Common myeloid progenitor, CD34-positive (primary cell): ENCODE measurements at regions not wholly inside any gene's neighbourhood (a gene's known extent, or its start where the extent isn't known, plus 50 kb on each side); places are given as distances from the start of the nearest gene placed in this dataset.
"Not testable (repeated sequence)": the region's sequence is repeated elsewhere in the genome, so short reads cannot be mapped to it uniquely, and the experiment has no call there.

Source experiments
- CTCF ChIA-PET: fragments of 350-600 bp; sonication (Branson Sonifier 250); formaldehyde crosslinking; loops from one replicate; lab custom pipeline; 2021; ENCODE audit warnings: antibody characterized with exemption; lab: Charles Lee
- POLR2A ChIA-PET: fragments of 350-600 bp; sonication (Branson Sonifier 250); formaldehyde crosslinking; loops from one replicate; lab custom pipeline; 2021; ENCODE audit warnings: antibody characterized with exemption; lab: Charles Lee
- DNase-seq, 3 donors: peaks; one replicate each; pipeline versions ENCODE4 v3.0.0 to v3.0.0-alpha.2; 2013
- H3K27ac ChIP-seq, 2 experiments: 1 replicate in 1 of 2; 2 replicates in 1 of 2; pipeline ENCODE4 v1.7.0; 2013; ENCODE audit warnings: inconsistent platforms in 2 of 2, low read length in 2 of 2, mild to moderate bottlenecking in 2 of 2, low read depth in 1 of 2, moderate library complexity in 1 of 2; ENCODE audit not compliant: severe bottlenecking in 2 of 2, insufficient read depth in 1 of 2, poor library complexity in 1 of 2
- H3K27me3 ChIP-seq, 5 experiments: replicated peaks in 2 of 5; 1 replicate in 3 of 5; 2 replicates in 2 of 5; pipeline versions ENCODE4 v1.6.1 to v1.7.0; 2013; ENCODE audit warnings: low read length in 4 of 5, mild to moderate bottlenecking in 2 of 5, moderate library complexity in 2 of 5, inconsistent platforms in 1 of 5; ENCODE audit not compliant: insufficient read depth in 5 of 5, control insufficient read depth in 4 of 5
- H3K36me3 ChIP-seq, 4 experiments: 1 replicate in 2 of 4; 2 replicates in 2 of 4; pipeline versions ENCODE4 v1.6.1 to v1.7.0; 2013; ENCODE audit warnings: low read length in 3 of 4, control low read depth in 1 of 4, mild to moderate bottlenecking in 1 of 4; ENCODE audit not compliant: control insufficient read depth in 4 of 4, insufficient read depth in 4 of 4
- H3K4me1 ChIP-seq, 4 experiments: 1 replicate in 3 of 4; 2 replicates in 1 of 4; pipeline versions ENCODE4 v1.6.1 to v1.7.1; 2013; ENCODE audit warnings: low read length in 3 of 4, mild to moderate bottlenecking in 3 of 4, control low read depth in 1 of 4, inconsistent platforms in 1 of 4, moderate library complexity in 1 of 4; ENCODE audit not compliant: control insufficient read depth in 4 of 4, insufficient read depth in 4 of 4; ENCODE audit errors: control extremely low read depth in 1 of 4
- H3K4me3 ChIP-seq, 7 experiments: 1 replicate in 4 of 7; 2 replicates in 3 of 7; pipeline versions ENCODE4 v1.5.1 to v1.7.0; 2013; ENCODE audit warnings: mild to moderate bottlenecking in 7 of 7, low read length in 6 of 7, moderate library complexity in 6 of 7, inconsistent platforms in 2 of 7, low read depth in 2 of 7, control low read depth in 1 of 7; ENCODE audit not compliant: insufficient read depth in 4 of 7, control insufficient read depth in 1 of 7; ENCODE audit errors: extremely low read depth in 1 of 7
- H3K9me3 ChIP-seq, 5 experiments: 1 replicate in 4 of 5; 2 replicates in 1 of 5; pipeline versions ENCODE4 v1.6.1 to v1.7.1; 2013; ENCODE audit warnings: low read length in 4 of 5, mild to moderate bottlenecking in 2 of 5, inconsistent platforms in 1 of 5, low read depth in 1 of 5, moderate library complexity in 1 of 5; ENCODE audit not compliant: control insufficient read depth in 4 of 5, insufficient read depth in 2 of 5; ENCODE audit errors: control extremely low read depth in 1 of 5
- WGBS: methylation state at CpG from one replicate; pipeline ENCODE4 v1.1.5; 2013; ENCODE audit not compliant: insufficient coverage; 5-methylcytosine and 5-hydroxymethylcytosine counted together

DNA sequence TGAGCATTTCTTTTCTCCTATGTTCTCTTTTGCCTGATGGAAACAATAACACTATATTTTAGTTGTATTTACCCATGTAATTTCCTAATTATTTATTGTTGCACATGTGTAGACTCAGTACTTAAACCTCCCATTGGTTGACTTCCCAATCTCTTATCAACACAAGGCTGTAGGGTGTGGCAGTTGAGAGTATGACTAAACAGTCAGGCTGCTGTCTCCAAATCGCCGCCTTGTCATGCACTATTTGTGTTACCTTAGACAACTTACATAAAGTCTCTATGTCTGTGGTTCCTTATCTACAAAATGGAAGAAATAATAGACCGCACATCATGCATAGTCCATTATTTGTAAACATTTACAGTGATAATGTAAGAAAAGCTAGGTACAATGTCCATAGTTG lies 68.9 kb upstream of the EFNA5 start:
- ChIA-PET POLR2A (no interaction called here), CTCF (no interaction called here)
- WGBS = no CpG with 5 or more reads among the region's 3 CpGs
- no peak for DNase-seq
- no peaks in the 10 kb centered on the region for H3K36me3 ChIP-seq
- peaks cover 0 to 2% (median 0%) of the 10 kb centered on the region in 5 experiments for H3K9me3 ChIP-seq
- H3K4me3 ChIP-seq = no peak overlapping the region
- H3K27ac ChIP-seq = no peak overlapping the region
- H3K4me1 ChIP-seq = no peaks in the 10 kb centered on the region
- H3K27me3 ChIP-seq = no peaks in the 10 kb centered on the region

DNA sequence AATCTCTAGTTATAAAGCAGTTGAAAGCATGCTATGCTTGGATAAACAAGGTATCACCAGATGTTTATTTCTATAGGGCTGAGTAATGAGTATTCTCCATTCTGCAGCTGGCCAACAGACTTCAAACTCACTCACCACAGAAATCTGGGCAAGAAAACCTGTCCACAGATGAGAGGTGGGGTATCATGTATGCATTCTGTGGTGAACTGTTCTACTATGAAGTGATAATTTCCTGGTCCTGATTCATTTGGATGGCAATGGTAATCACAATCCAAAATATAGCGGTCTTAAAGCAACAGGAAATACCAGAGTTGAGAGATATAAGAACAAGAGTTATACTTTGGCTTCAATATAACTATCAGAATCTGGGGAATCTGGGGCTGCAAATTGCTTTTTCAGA lies 65.9 kb upstream of the EFNA5 start:
- H3K4me1 ChIP-seq = no peaks in the 10 kb centered on the region
- DNase-seq = no peak
- H3K4me3 ChIP-seq = no peak overlapping the region
- no peak overlapping the region for H3K27ac ChIP-seq
- no peaks in the 10 kb centered on the region for H3K36me3 ChIP-seq
- CTCF ChIA-PET = no interaction called here
- H3K27me3 ChIP-seq = no peaks in the 10 kb centered on the region
- H3K9me3 ChIP-seq = peaks cover 0 to 2% (median 0%) of the 10 kb centered on the region in 5 experiments
- POLR2A ChIA-PET = no interaction called here
- WGBS = 100% methylated on average over 1 of the region's 1 CpG

DNA sequence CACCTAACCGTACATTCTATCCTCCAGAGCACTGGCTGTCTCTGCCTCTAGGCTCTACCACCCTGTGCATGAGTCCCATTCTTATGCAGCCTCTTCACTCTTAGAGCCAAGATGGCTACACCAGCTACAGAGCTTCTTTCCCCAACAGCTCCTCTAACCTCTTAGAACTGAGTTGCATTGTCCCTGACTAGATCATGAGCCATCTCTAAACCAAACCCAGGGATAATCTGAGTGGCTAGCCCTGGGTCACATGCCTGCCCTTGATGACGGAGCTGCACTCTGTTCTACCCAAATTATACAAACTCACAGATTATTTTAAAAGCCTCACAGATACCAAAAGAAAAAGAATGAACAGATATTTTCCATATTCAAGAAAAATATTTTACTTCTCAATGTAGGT lies 65.4 kb upstream of the EFNA5 start:
- H3K4me1 ChIP-seq, DNase-seq, H3K36me3 ChIP-seq, H3K4me3 ChIP-seq, H3K27ac ChIP-seq, H3K9me3 ChIP-seq, H3K27me3 ChIP-seq, POLR2A ChIA-PET, CTCF ChIA-PET: not testable (repeated sequence)
- WGBS = no CpG with 5 or more reads among the region's 2 CpGs

DNA sequence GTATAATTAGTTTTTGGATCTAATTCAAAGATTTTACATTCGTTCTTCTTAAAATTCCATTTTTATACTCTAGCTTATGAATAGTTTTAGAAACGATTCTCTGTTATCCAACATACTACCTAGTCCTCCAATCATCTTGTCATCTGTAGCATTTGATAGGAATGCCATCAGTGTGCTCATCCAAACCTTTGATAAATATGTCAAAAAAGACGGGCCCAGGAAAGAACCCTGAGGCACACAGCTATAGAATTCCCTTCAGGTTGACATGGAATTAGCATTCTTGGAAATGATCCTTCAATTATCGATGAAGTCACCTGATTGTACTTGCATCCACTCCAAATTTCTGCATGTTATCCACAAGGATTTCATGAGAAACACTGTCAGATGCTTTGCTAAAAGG lies 64.8 kb upstream of the EFNA5 start:
- CTCF ChIA-PET = no interaction called here
- no peak overlapping the region for H3K4me3 ChIP-seq
- H3K9me3 ChIP-seq = peaks cover 0 to 2% (median 0%) of the 10 kb centered on the region in 5 experiments
- POLR2A ChIA-PET = no interaction called here
- no peak for DNase-seq
- H3K27ac ChIP-seq = no peak overlapping the region
- no peaks in the 10 kb centered on the region for H3K27me3 ChIP-seq
- H3K4me1 ChIP-seq = no peaks in the 10 kb centered on the region
- H3K36me3 ChIP-seq = no peaks in the 10 kb centered on the region
- WGBS = 91% methylated on average over 2 of the region's 4 CpGs

DNA sequence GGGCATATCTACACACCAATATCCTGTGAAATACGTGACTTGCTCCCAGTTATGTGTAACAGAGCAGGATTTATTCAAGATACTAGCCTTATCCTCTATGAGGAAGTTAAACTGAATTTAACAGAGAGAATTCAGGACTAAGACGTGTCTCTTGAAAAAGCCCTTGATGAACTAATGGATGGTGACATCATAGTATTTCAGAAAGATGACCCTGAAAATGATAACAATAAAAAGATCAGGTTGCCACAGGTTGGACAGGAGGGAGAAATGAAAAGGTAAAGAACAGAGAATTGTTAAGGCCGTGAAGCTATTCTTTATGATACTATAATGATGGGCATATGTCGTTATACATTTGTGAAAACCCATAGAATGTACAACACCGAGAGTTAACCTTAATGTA lies 56.2 kb upstream of the EFNA5 start:
- no peak overlapping the region for H3K4me3 ChIP-seq
- WGBS = 100% methylated on average over 4 of the region's 5 CpGs
- H3K27me3 ChIP-seq = no peaks in the 10 kb centered on the region
- ChIA-PET POLR2A (no interaction called here), CTCF (no interaction called here)
- DNase-seq = no peak
- no peaks in the 10 kb centered on the region for H3K36me3 ChIP-seq
- H3K4me1 ChIP-seq = no peaks in the 10 kb centered on the region
- H3K27ac ChIP-seq = no peak overlapping the region
- peaks cover 0 to 3% (median 0%) of the 10 kb centered on the region in 5 experiments for H3K9me3 ChIP-seq

DNA sequence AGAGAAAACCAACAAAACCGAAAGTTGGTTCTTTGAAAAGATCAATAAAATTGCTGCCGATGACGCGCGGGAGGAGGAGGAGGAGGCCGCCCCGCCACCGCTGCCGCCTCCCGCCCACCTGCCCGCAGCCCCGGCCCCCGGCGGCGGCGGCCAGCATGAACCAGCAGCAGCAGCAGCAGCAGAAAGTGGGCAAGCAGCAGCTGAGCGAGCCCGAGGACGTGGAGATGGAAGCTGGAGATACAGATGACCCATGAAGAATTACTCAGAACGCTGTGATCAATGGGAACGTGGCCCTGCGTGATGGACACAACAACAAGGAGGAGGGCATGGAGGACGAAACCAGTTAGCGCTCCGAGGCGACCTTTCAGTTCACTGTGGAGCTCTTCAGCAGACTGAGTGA lies 53.9 kb upstream of the EFNA5 start:
- ChIA-PET POLR2A (no interaction called here), CTCF (no interaction called here)
- H3K4me3 ChIP-seq = no peak overlapping the region
- no peaks in the 10 kb centered on the region for H3K4me1 ChIP-seq
- WGBS = 87% methylated on average over 26 of the region's 26 CpGs
- H3K27ac ChIP-seq = no peak overlapping the region
- no peak for DNase-seq
- no peaks in the 10 kb centered on the region for H3K27me3 ChIP-seq
- peaks cover 0 to 11% (median 0%) of the 10 kb centered on the region in 5 experiments for H3K9me3 ChIP-seq
- H3K36me3 ChIP-seq = no peaks in the 10 kb centered on the region

DNA sequence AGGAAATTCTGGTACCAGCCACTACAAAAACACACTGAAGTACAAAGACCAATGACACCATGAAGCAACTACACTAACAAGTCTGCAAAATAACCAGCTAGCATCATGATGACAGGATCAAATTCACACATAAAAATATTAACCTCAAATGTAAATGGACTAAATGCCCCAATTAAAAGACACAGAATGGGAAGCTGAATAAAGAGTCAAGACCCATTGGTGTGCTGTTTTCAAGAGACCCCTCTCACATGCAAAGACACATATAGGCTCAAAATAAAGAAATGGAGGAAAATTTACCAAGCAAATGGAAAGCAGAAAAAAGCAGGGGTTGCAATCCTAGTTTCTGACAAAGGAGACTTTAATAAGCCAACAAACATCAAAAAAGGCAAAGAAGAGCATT lies 50.5 kb upstream of the EFNA5 start:
- CTCF ChIA-PET, H3K27me3 ChIP-seq, POLR2A ChIA-PET, H3K4me1 ChIP-seq, H3K4me3 ChIP-seq, H3K36me3 ChIP-seq, H3K27ac ChIP-seq, DNase-seq: not testable (repeated sequence)
- H3K9me3 ChIP-seq = peaks cover 0 to 16% (median 0%) of the 10 kb centered on the region in 5 experiments
